ENCODE measurements at regions not wholly inside any gene's neighbourhood (a gene's known extent, or its start where the extent isn't known, plus 50 kb on each side); places are given as distances from the start of the nearest gene placed in this dataset.

GRCh38 chr16:58937661-58938060 is 203.5 kb upstream of the GOT2 start:
- H3K4me3 Mint-ChIP-seq: peak overlapping the region in 4 of 5 donors; percentile 2 to 19 (median 15)
- peaks cover 0 to 2% (median 0%) of the 10 kb centered on the region in 3 donors for H3K36me3 Mint-ChIP-seq
- H3K27ac Mint-ChIP-seq: peak overlapping the region in 4 of 6 donors; percentile 19 to 67 (median 46)
- peaks cover 17 to 40% of the 10 kb centered on the region in 2 donors for H3K4me1 Mint-ChIP-seq
- DNase-seq: peak in 1 of 3 donors; percentile 5
- H3K9me3 Mint-ChIP-seq: peaks cover 0 to 12% (median 7%) of the 10 kb centered on the region in 6 donors
- peaks cover 0 to 1% (median 0%) of the 10 kb centered on the region in 3 donors for H3K27me3 Mint-ChIP-seq (ENCODE audit: low read depth in 3 of 3)

GRCh38 chr16:58933186-58933585 is 199.1 kb upstream of the GOT2 start:
- Mint-ChIP-seq H3K9me3 (peaks cover 2 to 12% (median 7%) of the 10 kb centered on the region in 6 donors), H3K4me1 (peaks cover 16 to 34% of the 10 kb centered on the region in 2 donors), H3K27me3 (ENCODE audit: low read depth in 3 of 3) (peaks cover 0 to 1% (median 0%) of the 10 kb centered on the region in 3 donors), H3K36me3 (peaks cover 0 to 2% (median 0%) of the 10 kb centered on the region in 3 donors), H3K27ac (no peak overlapping the region), H3K4me3 (no peak overlapping the region)
- no peak for DNase-seq

- H3K36me3 Mint-ChIP-seq: peaks cover 0 to 2% (median 0%) of the 10 kb centered on the region in 3 donors
- peaks cover 0 to 3% (median 1%) of the 10 kb centered on the region in 6 donors for H3K9me3 Mint-ChIP-seq
- H3K27me3 Mint-ChIP-seq (ENCODE audit: low read depth in 3 of 3): no peaks in the 10 kb centered on the region
- DNase-seq: no peak
- no peak overlapping the region for H3K27ac Mint-ChIP-seq
- H3K4me1 Mint-ChIP-seq: peaks cover under 1 to 17% of the 10 kb centered on the region in 2 donors
- H3K4me3 Mint-ChIP-seq: no peak overlapping the region
Measured at GRCh38 chr16:58931436-58931835, 197.3 kb upstream of the GOT2 start.

DNA sequence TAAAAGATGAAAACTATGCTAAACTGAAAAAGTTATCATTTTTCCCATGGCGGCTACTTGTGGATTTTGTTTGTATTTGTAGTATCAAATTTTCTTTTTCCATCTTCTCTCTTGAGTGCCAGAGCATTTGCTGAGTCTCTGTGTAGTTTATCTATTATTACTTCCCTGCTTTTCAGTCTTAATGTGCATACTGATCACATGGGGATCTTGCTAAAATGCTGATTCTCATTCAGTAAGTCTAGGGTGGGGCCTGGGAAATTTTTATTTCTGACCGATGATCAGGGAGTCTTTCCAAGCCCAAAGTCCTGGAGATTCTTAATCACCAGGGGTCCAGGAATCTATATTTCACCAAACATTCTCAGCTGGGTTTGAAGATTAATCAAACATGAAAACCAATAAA is 189.0 kb upstream of the GOT2 start:
- H3K27ac Mint-ChIP-seq: no peak overlapping the region
- peaks cover 0 to 10% (median 0%) of the 10 kb centered on the region in 6 donors for H3K9me3 Mint-ChIP-seq
- H3K36me3 Mint-ChIP-seq: no peaks in the 10 kb centered on the region
- no peaks in the 10 kb centered on the region for H3K4me1 Mint-ChIP-seq
- peaks cover 0 to 3% (median 0%) of the 10 kb centered on the region in 3 donors for H3K27me3 Mint-ChIP-seq (ENCODE audit: low read depth in 3 of 3)
- H3K4me3 Mint-ChIP-seq: no peak overlapping the region
- no peak for DNase-seq

- H3K4me3 Mint-ChIP-seq: no peak overlapping the region
- no peaks in the 10 kb centered on the region for H3K4me1 Mint-ChIP-seq
Measured at GRCh38 chr16:58913456-58913855, 179.3 kb upstream of the GOT2 start.

GRCh38 chr16:58912571-58912970 is 178.5 kb upstream of the GOT2 start:
- peaks cover 2 to 6% (median 2%) of the 10 kb centered on the region in 3 donors for H3K27me3 Mint-ChIP-seq (ENCODE audit: low read depth in 3 of 3)
- DNase-seq: no peak

More at GRCh38 chr16:58913456-58913855, 179.3 kb upstream of the GOT2 start:
- H3K9me3 Mint-ChIP-seq: peaks cover 0 to 11% (median 1%) of the 10 kb centered on the region in 6 donors
- H3K27ac Mint-ChIP-seq: no peak overlapping the region
- H3K36me3 Mint-ChIP-seq: no peaks in the 10 kb centered on the region
- H3K27me3 Mint-ChIP-seq (ENCODE audit: low read depth in 3 of 3): peaks cover 2 to 6% (median 2%) of the 10 kb centered on the region in 3 donors
- DNase-seq: no peak

GRCh38 chr16:58906981-58907715 is 173.0 kb upstream of the GOT2 start:
- H3K4me1 Mint-ChIP-seq: no peaks in the 10 kb centered on the region
- no peaks in the 10 kb centered on the region for H3K9me3 Mint-ChIP-seq
- no peak overlapping the region for H3K4me3 Mint-ChIP-seq

More at GRCh38 chr16:58912571-58912970, 178.5 kb upstream of the GOT2 start:
- Mint-ChIP-seq H3K4me3 (no peak overlapping the region), H3K27ac (no peak overlapping the region), H3K4me1 (no peaks in the 10 kb centered on the region), H3K9me3 (peaks cover 0 to 5% (median under 1%) of the 10 kb centered on the region in 6 donors), H3K36me3 (no peaks in the 10 kb centered on the region)

GRCh38 chr16:58904291-58904690 is 170.2 kb upstream of the GOT2 start:
- no peak for DNase-seq
- no peak overlapping the region for H3K4me3 Mint-ChIP-seq
- peaks cover 0 to 2% (median 0%) of the 10 kb centered on the region in 6 donors for H3K9me3 Mint-ChIP-seq
- no peaks in the 10 kb centered on the region for H3K36me3 Mint-ChIP-seq
- H3K27me3 Mint-ChIP-seq (ENCODE audit: low read depth in 3 of 3): peaks cover 0 to 5% (median 0%) of the 10 kb centered on the region in 3 donors
- H3K4me1 Mint-ChIP-seq: no peaks in the 10 kb centered on the region
- H3K27ac Mint-ChIP-seq: no peak overlapping the region

More at GRCh38 chr16:58906981-58907715, 173.0 kb upstream of the GOT2 start:
- Mint-ChIP-seq H3K27ac (no peak overlapping the region), H3K27me3 (ENCODE audit: low read depth in 3 of 3) (peaks cover 0 to 2% (median 2%) of the 10 kb centered on the region in 3 donors), H3K36me3 (no peaks in the 10 kb centered on the region)
- DNase-seq: no peak

DNA sequence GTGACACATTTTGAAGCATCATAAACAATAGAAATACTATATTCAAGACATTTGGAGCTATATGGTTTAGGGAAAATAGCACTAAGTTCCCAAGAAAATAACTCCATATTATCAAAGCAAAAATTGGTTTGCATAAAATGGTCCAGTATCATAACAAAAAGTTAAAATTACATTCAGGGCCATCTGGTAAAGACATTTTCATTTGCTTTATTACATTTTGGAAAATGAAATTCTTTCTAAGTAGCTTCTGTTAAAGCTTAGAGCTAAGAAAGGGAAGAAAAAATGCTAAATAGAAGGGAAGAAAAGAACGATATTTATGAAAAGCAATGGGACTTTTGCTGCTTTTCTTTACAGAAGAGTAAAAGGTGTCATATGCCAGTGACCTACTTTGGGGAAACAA is 155.4 kb upstream of the GOT2 start:
- no peak overlapping the region for H3K4me3 Mint-ChIP-seq
- peaks cover 3 to 6% (median 3%) of the 10 kb centered on the region in 3 donors for H3K27me3 Mint-ChIP-seq (ENCODE audit: low read depth in 3 of 3)
- no peak for DNase-seq
- H3K9me3 Mint-ChIP-seq: peaks cover 4 to 14% (median 5%) of the 10 kb centered on the region in 6 donors
- H3K4me1 Mint-ChIP-seq: peaks cover 5 to 26% of the 10 kb centered on the region in 2 donors
- no peak overlapping the region for H3K27ac Mint-ChIP-seq
- no peaks in the 10 kb centered on the region for H3K36me3 Mint-ChIP-seq

GRCh38 chr16:58885528-58886170 is 151.5 kb upstream of the GOT2 start:
- Mint-ChIP-seq H3K4me1 (peaks cover 17 to 30% of the 10 kb centered on the region in 2 donors), H3K27me3 (ENCODE audit: low read depth in 3 of 3) (no peaks in the 10 kb centered on the region), H3K9me3 (peaks cover 0 to 2% (median 0%) of the 10 kb centered on the region in 6 donors), H3K36me3 (no peaks in the 10 kb centered on the region), H3K27ac (no peak overlapping the region), H3K4me3 (no peak overlapping the region)
- no peak for DNase-seq

- Mint-ChIP-seq H3K4me3 (no peak overlapping the region), H3K27me3 (ENCODE audit: low read depth in 3 of 3) (peaks cover 0 to 2% (median 0%) of the 10 kb centered on the region in 3 donors), H3K4me1 (peaks cover 17 to 30% of the 10 kb centered on the region in 2 donors)
Measured at GRCh38 chr16:58884141-58884540, 150.0 kb upstream of the GOT2 start.

DNA sequence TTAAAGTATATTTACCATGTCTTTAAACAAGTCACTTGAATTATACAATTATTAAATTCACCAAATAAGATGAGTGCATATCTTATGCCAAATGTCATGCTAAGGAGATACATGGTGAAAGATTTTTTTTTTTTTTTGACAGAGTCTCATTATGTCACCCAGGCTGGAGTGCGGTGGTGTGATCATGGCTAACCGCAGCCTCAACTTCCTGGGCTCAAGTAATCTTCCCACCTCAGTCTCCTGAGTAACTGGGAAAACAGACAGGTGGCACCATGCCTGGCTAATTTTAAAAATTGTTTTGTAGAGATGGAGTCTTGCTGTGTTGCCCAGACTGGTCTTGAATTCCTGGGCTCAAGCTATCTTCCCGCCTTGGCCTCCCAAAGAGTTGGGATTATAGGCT is 149.0 kb upstream of the GOT2 start:
- H3K9me3 Mint-ChIP-seq: peaks cover 3 to 12% (median 5%) of the 10 kb centered on the region in 6 donors
- peaks cover 0 to 3% (median 0%) of the 10 kb centered on the region in 3 donors for H3K27me3 Mint-ChIP-seq (ENCODE audit: low read depth in 3 of 3)
- H3K4me1 Mint-ChIP-seq: peaks cover 17 to 30% of the 10 kb centered on the region in 2 donors
- no peak for DNase-seq
- H3K4me3 Mint-ChIP-seq: peak overlapping the region in 1 of 5 donors; percentile 74
- peaks cover 0 to 7% (median 0%) of the 10 kb centered on the region in 3 donors for H3K36me3 Mint-ChIP-seq
- H3K27ac Mint-ChIP-seq: no peak overlapping the region

More at GRCh38 chr16:58884141-58884540, 150.0 kb upstream of the GOT2 start:
- Mint-ChIP-seq H3K27ac (no peak overlapping the region), H3K9me3 (peaks cover 1 to 9% (median 2%) of the 10 kb centered on the region in 6 donors), H3K36me3 (peaks cover 0 to 3% (median 0%) of the 10 kb centered on the region in 3 donors)
- no peak for DNase-seq

DNA sequence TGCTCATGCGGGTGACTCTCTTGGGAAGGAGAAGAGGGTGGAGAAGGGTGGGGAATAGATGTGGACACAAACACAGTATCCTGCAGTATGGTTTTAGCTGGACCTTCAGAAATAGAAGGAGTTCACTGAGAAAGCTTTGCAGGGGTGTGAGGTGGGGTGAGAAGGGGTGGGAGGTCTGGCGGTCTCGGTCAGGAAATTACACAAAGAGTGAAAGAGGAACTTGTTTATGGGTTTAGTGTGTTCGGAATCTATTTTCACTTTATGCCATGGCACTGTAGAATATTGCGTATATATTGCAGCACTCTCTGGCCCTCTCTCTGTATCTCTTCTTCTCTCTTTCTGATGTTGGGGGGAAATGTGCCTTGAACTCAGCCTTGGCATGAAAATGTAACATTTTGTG is 148.2 kb upstream of the GOT2 start:
- Mint-ChIP-seq H3K27me3 (ENCODE audit: low read depth in 3 of 3) (peaks cover 0 to 3% (median 0%) of the 10 kb centered on the region in 3 donors), H3K9me3 (peaks cover 3 to 15% (median 5%) of the 10 kb centered on the region in 6 donors)

More for the DNA sequence above, 148.2 kb upstream of the GOT2 start:
- Mint-ChIP-seq H3K27ac (peak overlapping the region in 2 of 6 donors; percentile 23 to 69), H3K36me3 (peaks cover 0 to 10% (median 4%) of the 10 kb centered on the region in 3 donors), H3K4me1 (peaks cover 17 to 30% of the 10 kb centered on the region in 2 donors), H3K4me3 (peak overlapping the region; percentile 29 to 75 (median 64))
- peak in 2 of 3 donors; percentile 7 to 15 for DNase-seq
